Islet of Langerhans (tissue), 1 donor: ENCODE measurements at regions not wholly inside any gene's neighbourhood (a gene's known extent, or its start where the extent isn't known, plus 50 kb on each side); places are given as distances from the start of the nearest gene placed in this dataset.

ENCODE experiments used
- FAIRE-seq: peaks from one replicate; lab custom pipeline; 2011; peaks lifted over from hg19 to GRCh38; lab: Jason Lieb, UNC

DNA sequence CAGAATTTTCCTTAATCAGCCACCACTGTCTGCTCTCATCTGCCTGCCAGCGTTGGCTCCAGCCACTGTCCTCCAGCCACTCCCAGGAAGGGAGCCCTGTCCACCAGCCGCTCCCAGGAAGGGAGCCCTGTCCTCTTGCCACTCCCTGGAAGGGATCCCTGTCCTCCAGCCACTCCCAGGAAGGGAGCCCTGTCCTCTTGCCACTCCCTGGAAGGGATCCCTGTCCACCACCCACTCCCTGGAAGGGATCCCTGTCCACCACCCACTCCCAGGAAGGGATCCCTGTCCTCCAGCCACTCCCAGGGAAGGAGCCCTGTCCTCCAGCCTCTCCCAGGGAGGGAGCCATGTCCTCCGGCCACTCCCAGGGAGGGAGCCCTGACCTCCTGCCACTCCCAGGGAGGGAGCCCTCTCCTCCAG lies 726.5 kb downstream of the PTPRU start:
- FAIRE-seq, result no peak

DNA sequence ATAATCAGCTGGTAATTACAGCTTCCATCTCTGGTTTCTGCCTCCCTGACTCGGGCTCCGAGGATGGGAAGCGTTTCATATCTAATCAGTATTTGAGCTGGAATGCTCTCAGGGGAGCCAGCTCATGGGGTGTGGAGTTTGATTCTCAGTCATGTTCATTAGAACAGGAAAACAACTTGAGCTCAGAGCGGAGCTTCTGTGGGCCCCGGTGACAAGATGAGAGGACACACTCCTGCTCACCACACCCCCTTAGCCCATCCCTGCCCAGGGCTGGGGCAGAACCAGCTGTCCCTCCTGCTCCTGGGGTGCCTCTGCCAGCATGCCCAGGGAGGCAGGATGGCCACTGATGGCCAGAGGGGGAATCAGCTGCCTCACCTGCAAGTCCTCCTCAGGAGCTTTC lies 726.0 kb downstream of the PTPRU start:
- FAIRE-seq, result no peak

DNA sequence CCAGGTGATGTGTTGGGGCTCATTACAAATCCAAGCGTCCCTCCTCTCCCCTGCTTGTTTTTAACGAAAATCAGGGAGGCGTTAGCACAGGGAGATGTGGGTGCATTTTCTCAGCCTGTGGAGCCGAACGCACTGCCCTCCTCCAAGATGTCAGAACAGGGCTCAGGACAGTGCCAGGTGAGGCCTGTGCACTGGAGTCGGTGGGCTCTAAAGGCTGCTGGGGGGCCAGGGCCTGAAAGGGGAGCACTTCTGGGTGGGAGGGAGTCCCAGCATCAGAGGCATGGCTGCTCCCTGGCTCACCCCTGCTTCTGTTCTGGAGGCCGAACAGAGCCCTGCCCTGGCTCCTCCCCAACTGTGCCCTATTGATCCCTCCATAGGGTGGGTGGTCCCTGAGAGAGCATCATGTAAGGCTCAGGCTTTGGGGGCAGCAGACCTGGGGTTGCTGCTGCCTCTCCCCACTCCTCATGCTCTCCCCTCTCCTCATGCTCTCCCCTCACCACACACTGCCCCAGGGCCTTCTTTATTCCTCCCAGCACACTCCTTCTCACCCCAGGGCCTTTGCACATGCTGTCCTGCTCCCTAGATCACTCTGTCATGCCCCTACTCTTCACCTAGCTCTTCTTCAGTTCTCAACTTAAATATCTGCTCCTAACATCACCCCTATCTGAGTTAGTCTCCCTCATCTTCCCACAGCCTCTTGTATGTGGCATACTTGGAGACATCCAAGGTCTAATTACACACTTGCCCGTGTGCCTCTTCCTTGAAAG lies 725.2 kb downstream of the PTPRU start:
- no peak for FAIRE-seq

DNA sequence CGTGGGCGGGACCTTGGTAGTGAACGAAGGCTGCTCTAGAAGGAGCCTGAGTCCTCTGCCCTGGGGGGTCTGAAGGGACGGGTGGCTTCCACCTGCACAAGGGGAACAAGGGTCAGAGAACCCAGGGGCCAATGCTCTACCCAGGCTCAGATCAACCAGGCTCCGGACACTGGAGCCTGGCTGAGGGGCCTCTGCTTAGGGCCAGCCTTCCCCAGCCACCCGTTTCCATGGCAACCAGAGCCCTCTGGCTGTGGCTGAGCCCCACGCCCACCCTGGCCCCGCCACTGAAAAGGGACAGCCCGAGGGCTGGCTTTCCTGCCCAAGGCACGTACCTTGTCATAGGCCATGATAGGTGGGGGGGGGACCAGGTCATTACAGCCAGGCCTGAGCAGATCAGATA lies 724.6 kb downstream of the PTPRU start:
- no peak for FAIRE-seq

DNA sequence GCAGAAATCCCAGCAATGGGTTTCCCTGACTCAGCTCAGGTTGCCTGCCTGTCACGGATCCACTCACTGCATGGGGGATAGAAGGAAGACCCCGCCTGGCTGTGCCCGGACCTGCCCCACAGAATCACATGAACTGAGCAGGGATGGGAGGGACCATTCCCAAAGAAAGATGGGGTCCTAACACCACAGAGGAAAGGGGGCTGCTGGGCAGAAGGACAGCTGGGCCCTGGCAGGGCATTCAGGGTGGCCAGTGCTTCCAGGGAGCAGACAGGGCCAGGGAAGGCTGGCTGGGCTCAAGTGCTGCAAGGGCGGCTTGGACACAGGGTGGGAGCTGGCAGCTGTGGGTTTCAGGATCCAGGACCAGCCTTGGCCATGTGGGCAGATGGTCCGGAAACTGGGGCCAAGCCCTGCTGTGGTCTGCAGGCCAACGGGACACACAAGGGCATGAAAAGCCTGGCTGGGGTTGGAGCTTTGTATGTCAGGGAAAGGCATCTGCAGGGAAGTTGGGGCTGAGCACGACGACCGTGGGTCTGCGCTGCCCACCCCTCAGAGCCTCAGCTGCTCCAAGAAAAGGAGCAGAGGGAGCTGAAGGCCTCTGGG lies 723.9 kb downstream of the PTPRU start:
- FAIRE-seq, result no peak

DNA sequence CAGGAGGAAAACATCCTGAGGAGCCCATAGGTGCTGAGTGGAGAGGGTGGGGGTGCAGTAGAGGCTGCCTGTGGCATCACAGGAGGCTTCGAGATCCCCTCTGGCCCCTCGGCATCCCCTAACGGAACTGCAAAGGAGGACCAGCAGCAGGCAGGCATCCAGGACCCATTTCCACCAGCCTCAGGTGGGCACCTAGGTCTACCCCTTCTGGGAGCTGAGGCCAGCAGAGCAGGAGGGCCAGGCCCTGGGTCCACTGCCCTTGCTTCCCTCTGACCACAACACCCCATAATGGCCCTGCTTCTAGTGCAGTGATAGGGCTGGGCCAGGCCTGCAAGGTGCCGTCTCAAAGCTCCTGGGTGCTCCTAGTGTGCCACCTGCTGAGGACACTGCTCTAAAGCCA lies 723.0 kb downstream of the PTPRU start:
- FAIRE-seq, result no peak

DNA sequence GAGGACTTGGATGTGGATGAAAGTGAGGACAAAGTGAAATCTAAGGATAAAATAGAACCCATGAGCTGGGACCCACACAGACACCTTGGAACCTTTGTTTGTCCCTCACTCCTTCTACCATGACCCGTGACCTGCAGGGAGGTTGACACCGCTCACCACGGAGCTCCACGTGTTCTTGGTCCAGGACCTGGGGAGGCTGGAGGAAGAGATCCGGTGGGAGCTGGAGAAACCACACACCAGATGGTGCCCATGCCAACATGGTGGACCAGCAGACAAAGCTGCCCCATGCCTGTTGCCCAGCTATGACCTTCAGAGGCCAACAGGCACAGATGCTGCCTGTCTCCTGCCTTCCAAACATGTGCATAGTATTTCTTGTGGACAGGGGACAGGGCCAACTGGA lies 721.9 kb downstream of the PTPRU start:
- no peak for FAIRE-seq

DNA sequence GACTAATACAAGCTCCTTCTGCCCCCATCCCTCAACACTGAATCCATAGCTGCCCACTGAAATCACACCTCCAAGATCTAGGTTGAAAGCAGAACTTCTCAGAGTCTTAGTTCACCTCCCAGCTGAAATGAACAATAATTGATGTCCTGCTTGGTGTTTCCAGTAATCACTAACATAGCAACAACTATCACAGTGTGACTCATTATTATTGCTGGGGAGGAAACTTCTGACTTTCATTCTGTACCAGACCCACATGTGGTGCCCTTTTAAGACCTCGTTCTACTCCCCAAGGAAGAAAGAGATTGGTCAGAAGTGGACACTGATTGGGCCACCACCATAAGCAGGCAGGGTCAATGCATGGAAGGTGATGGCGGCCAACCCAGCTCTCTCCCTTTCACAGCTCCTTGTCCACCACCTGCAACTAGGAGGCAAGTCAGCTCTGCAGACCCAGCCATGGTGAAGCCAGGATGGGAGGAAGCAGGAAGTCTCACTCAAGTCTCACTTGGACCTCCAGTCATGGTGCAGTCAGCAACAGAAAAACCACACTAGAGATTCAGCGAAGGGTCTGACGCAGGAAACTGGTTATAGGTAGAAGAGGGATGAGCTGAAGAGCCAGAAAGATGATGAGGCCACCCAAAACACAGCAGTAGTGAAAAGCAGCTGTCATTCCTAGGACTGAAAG lies 720.2 kb downstream of the PTPRU start:
- no peak for FAIRE-seq

DNA sequence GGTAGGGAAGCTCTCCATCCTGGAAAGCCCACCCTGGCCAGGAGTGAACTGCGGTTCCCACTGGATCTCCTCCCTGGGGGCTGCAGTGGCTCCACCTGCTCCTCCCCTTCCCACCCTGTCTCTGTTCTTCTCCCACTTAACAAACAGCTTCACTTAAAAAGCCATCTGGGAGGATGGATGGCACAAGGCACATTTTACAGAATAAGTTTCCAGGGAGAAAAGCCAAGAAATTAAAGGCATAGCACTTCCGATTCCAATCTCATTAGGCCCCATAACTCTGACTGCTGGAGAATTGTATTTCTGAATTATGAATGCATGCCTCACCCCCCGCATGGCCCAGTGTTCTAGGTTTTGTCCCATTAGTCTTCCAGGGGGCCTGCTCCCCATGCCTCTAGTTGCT lies 718.3 kb downstream of the PTPRU start:
- FAIRE-seq, result no peak

DNA sequence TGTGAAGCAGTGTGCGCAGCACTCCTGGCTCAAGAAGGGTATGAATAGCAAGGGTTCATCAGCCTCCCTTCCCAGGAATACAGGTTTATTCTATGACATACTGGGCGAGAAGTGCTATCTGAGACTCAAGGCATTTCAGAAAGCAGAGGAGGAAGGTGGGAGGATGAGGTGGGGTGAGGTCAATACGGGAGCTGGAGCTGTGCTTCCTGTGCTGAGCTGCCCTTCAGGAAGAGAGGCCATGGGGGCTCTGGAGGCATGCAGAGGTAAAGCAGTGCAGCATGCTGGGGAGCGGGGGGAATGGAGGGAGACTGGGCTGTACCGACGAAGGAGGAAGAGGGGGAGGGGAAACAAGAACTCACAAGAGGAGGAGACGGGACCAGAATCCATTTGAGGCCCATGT lies 717.6 kb downstream of the PTPRU start:
- no peak for FAIRE-seq

DNA sequence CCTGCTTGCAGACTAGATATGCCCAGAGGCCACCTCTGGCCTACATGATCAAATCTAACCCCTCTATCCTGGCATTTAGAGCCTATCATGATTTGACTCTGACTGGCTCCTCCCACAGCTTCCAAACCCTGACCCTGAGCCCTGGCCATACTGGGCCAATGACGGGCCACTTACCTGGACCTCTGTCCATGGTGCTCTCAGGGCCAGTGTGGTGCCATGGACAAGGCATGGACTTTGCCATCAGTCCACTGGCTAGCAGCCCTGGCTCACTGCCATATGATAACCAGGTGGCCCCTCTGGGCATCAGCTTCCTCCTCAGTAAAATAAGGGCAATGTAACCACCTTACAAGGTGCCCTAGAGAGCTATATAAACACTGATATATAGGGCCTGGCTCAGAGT lies 713.4 kb downstream of the PTPRU start:
- no peak for FAIRE-seq

DNA sequence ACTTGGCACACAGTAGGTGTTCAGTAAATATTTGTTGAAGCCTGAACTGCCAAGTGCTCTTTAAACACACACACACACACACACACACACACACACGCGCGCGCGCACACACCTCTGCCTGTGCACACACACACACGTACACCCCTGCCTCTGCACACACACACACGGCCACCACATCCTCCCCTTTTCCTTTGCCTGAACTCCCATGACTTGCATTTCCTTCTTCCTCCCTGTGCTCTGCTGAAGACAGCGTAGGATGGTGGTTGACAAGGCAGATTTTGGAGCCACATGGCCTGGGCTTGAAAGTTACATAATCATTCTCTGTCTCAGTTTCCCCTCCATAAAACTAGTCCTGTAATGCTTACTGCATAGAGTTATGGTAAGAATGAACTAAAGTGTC lies 712.3 kb downstream of the PTPRU start:
- FAIRE-seq, result no peak

DNA sequence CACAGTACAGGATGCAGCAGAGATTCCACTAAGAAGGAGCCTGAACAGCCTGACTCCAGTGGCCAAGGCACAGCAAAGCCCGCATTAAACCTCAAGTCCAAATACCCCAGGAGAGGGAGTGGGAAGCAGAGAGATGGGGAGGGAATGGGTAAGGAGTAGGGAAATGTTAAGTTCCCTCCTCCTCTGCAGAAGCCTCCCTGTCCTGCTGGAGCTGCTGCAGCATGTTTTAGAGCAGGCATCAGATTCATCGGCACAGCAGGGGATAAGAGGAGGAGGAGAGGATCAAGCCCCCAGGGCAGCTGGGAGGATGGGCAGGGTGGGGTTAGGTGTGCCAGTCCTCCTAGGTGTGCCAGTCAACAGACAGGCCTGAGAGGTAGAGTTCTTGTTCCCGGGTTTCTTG lies 709.7 kb downstream of the PTPRU start:
- FAIRE-seq, result no peak

DNA sequence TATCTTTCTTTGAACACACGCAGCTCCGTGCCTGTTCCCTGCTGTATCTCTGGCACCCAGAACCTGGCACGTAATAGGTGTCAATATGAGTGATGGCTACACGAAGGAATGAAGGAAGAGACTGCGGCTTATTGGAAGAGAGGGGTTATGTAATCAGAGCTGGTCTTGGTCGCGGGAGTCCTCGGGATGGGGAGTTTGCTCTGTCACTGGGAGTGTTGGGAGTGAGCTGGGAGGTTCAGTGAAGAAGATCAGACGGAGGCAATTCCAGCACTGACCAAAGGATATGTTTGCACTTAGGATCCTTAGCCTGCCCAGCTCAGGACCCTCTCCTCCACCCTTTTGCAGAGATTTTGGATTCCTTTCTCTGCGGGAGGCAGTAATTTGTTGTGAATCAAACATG lies 709.1 kb downstream of the PTPRU start:
- no peak for FAIRE-seq

DNA sequence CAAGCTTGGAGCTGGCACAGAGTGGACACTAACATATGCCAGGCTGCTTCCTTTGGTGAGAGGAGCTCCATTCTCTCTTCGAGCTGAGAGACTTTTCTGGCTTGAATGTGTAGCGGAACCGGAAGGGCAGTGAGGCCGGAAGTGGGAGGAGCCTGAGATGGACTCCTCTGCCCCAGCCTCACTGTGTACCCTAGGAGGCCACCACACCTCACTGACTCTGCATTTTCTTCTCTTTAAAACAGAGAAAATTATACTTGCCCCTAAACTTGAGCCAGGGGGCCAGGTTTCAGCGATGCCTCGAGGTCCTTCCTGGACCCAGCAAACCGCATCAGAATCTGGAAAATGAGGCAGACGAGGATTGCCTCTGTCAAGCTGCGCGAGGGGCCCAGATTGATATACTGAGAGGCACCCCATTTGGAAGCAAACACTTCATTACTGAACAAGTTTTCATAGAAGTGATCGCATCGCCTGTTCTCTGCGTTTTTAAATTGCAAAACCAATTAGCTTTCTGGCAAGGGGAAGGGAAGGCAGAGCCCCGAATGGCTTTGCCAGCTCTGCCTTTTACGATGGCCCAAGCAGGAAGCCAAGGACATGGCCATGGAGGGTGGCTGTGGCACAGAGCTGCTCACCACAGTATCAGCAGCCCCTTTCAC lies 708.1 kb downstream of the PTPRU start:
- no peak for FAIRE-seq

DNA sequence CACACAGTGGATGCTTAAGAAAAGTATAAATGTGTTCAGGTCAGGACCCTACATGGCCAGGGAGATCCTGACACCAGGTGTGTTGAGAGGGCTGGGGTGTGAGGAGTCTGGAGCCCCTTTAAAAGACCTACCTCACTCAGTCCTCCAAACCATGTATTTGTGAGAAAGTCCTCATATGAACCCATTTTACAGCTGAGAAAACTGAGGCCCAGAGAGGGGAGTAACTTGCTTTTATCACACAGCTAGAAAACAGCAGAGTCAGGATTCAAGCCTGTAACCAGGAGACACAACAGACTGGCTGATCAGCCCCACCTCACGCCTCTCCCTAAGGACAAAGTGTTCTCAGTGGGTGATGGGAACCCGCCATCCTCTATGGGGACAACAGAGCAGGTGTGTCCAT lies 706.7 kb downstream of the PTPRU start:
- no peak for FAIRE-seq

DNA sequence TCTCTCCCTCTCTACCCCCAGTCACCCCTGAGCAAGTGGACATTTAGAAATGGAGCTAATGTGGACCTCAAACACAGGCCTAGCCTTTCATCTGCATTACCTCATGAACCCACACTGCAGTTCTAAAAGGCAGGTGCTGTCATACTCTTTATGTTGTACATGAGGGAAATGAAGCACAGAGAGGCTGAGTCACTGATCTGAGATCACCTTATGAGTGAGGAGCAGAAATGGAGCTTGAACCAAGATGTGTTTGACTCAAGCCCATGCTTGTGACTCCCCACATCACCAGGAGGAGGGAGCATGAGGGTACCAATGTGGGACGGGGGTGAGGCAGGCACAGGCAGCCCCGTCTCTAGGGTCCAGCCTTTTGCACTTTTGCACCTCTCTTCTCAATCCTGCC lies 702.8 kb downstream of the PTPRU start:
- FAIRE-seq, result no peak

DNA sequence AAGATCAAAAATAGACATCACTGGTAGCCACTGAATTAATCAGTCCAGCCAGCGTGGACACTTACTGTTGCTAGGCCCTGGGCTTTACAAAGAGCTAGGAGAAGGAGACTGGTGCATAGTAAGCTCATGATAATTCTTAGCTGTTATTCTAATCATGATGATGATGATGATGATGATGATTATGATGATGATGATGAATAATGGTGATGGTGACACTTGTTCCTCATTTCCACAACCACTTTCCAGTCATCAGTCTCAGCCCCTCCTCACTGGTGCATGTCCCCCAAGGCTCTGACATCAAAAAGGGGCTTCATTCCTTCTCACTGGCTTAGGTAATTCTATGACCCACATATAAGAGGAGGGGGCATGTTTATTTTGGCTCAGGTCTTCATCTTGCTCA lies 701.0 kb downstream of the PTPRU start:
- FAIRE-seq, result no peak

DNA sequence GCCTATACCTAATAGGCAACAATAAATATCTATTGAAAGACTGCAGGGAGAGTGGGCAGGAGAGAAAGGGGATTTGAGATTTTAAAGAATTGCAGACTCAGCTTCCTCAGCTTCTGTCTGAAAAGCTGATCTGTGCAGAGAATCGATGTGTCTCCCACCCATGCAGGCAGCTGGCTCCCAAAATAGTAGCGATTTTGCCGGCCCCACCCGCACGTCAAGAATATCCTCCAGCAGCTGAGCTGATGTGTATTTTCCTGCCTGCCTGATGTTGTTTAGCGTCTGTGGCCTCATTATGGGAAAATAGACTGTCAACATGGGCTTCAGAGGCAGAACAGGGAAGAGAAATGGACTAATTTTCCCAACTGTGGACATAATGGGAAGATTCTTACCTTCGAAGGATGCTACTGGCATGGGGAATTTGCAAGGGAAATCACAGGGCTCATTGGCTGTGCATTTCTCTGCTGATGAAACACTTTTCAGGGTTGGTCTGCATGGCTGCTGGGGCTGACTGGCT lies 699.8 kb downstream of the PTPRU start:
- FAIRE-seq, result no peak

DNA sequence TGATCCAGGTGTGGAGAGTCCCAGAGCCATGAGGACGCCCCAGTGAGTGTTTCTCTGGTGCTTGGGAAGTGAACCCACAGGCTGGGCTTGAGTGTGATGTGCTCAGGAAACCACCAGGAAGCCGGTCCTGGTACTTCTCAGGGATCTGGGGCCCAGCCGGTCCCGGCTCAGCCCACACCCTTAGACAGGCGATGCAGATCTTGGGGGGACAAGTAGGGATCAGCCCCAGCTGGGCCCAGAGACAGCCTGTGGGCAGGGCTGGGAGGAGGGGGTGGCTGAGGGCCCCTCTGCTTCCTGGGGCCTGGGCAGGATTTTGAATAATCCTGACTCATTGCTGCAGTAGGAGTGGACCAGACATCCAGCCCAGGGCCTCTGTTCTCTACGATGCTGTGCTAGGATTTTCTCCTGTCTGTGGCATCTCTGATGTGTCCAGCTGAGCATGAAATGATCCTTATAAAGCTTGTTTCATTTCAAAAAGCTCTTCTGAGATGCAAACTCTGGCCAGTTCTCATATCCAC lies 698.0 kb downstream of the PTPRU start:
- FAIRE-seq, result no peak

DNA sequence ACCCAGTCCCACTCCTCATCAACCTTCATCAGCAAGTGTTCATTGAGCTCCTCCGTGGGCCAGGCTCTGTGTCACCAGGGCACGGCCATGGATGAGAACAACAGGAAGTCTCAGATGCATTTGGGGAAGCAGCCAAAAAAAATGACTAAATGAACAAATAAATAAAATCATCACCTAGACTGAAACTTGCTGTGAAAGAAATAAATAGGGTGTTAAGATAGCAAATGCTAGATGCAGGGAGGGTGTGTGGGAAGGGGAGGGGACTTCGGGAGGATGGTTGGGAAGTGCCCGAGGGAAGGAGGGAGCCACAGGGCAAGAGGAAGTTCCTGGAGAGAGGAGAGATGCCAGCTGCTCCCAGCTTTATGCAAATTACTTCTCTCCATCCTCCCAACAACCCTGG lies 696.7 kb downstream of the PTPRU start:
- no peak for FAIRE-seq

DNA sequence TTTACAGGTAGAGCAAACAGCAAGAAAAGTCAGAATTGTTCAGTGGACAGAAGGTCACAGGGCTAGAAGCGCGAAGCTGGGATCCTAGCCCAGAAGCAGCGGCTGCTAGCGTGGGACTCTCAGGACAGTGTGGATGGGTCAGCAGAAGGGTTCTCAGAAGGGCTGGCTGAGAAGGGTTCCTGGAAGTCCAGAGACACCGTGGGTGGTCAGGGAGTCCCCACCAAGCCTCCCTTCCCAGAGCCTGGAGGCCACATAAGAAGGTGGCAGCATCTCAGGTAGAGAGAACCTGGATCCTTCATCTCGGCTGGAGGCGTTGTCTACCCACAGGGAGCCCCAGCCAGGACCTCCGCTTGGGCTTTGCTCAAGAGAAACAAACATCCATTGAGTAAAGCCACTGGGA lies 696.3 kb downstream of the PTPRU start:
- no peak for FAIRE-seq
